GM23338 (cell line): ENCODE measurements at regions not wholly inside any gene's neighbourhood (a gene's known extent, or its start where the extent isn't known, plus 50 kb on each side); places are given as distances from the start of the nearest gene placed in this dataset.

Experiments
- ATAC-seq: fragments of 200-7000 bp; cut with Tn5 transposase; 3 replicates; pipeline ENCODE4 v1.9.1; 2020
- DNase-seq: peaks from one replicate; pipeline ENCODE4 v3.0.0-alpha.2; 2015; ENCODE audit warnings: low spot score
- H2AFZ ChIP-seq: fragments of 200-600 bp; sonication (generic); 2 replicates; pipeline ENCODE4 v1.8.0; 2016; ENCODE audit warnings: antibody characterized with exemption, mild to moderate bottlenecking, moderate library complexity
- H3F3A ChIP-seq: fragments of 200-600 bp; sonication (generic); replicated peaks from 2 replicates; pipeline ENCODE4 v1.8.0; 2017; ENCODE audit warnings: antibody characterized with exemption, mixed run types, low read depth
- H3K27ac ChIP-seq: fragments of 200-600 bp; sonication (generic); 2 replicates; pipeline ENCODE4 v1.6.1; 2016; ENCODE audit warnings: low read depth
- H3K27me3 ChIP-seq: fragments of 200-600 bp; sonication (generic); 2 replicates; pipeline ENCODE4 v1.8.0; 2016; ENCODE audit warnings: mild to moderate bottlenecking, mixed run types, moderate library complexity; ENCODE audit not compliant: insufficient read depth
- H3K36me3 ChIP-seq: fragments of 200-600 bp; sonication (generic); 2 replicates; pipeline ENCODE4 v1.8.0; 2016; ENCODE audit warnings: mild to moderate bottlenecking; ENCODE audit not compliant: insufficient read depth
- H3K4me1 ChIP-seq: fragments of 200-600 bp; sonication (generic); 2 replicates; pipeline ENCODE4 v1.8.0; 2016; ENCODE audit warnings: mild to moderate bottlenecking, moderate library complexity; ENCODE audit not compliant: insufficient read depth
- H3K4me2 ChIP-seq: fragments of 200-600 bp; sonication (generic); 2 replicates; pipeline ENCODE4 v1.7.1; 2017; ENCODE audit warnings: mixed run types
- H3K4me3 ChIP-seq: fragments of 200-600 bp; sonication (generic); 2 replicates; pipeline ENCODE4 v1.6.1; 2016; ENCODE audit warnings: mixed run types
- H3K79me2 ChIP-seq: fragments of 200-600 bp; sonication (generic); replicated peaks from 2 replicates; pipeline ENCODE4 v1.8.0; 2017; ENCODE audit warnings: mild to moderate bottlenecking; ENCODE audit not compliant: insufficient read depth
- H3K9me2 ChIP-seq: fragments of 200-600 bp; sonication (generic); 2 replicates; pipeline ENCODE4 v1.8.0; 2017; ENCODE audit not compliant: insufficient read depth
- H4K20me1 ChIP-seq: fragments of 200-600 bp; sonication (generic); replicated peaks from 2 replicates; pipeline ENCODE4 v1.8.0; 2017; ENCODE audit warnings: mild to moderate bottlenecking; ENCODE audit not compliant: insufficient read depth
- H3K27ac Mint-ChIP-seq: 2 replicates; pipeline ENCODE4 v1.8.0; 2020; ENCODE audit warnings: inconsistent platforms, mild to moderate bottlenecking, moderate library complexity, mixed read lengths
- H3K27me3 Mint-ChIP-seq: 3 replicates; pipeline ENCODE4 v1.8.0; 2022; ENCODE audit warnings: low read depth, mild to moderate bottlenecking, moderate library complexity, mixed read lengths, inconsistent platforms; ENCODE audit not compliant: insufficient read depth, poor library complexity
- H3K36me3 Mint-ChIP-seq: 3 replicates; pipeline ENCODE4 v1.8.0; 2021; ENCODE audit warnings: low read depth, mild to moderate bottlenecking, inconsistent platforms, moderate library complexity, mixed read lengths
- H3K4me1 Mint-ChIP-seq: 3 replicates; pipeline ENCODE4 v1.8.0; 2020; ENCODE audit warnings: mild to moderate bottlenecking, inconsistent platforms, mixed read lengths
- H3K4me3 Mint-ChIP-seq: 3 replicates; pipeline ENCODE4 v1.8.0; 2021; ENCODE audit warnings: moderate library complexity, mild to moderate bottlenecking, inconsistent platforms, mixed read lengths
- H3K9me3 Mint-ChIP-seq: 3 replicates; pipeline ENCODE4 v1.8.0; 2020; ENCODE audit warnings: moderate library complexity, mild to moderate bottlenecking, inconsistent platforms, mixed read lengths
- CREB1 ChIP-seq: fragments of 250-450 bp; sonication (Bioruptor Pico); IDR thresholded peaks from 2 replicates; pipeline ENCODE4 v1.5.0; 2020; ENCODE audit warnings: low read depth, mild to moderate bottlenecking, moderate library complexity
- EZH2 ChIP-seq: fragments of 200-600 bp; sonication (generic); IDR thresholded peaks from one replicate; pipeline ENCODE4 v1.8.0; 2017; ENCODE audit warnings: antibody characterized with exemption, mild to moderate bottlenecking, low read depth; ENCODE audit not compliant: unreplicated experiment
- EZH2phosphoT487 ChIP-seq: fragments of 200-600 bp; sonication (generic); IDR thresholded peaks from one replicate; pipeline ENCODE4 v1.8.1; 2018; ENCODE audit warnings: antibody characterized with exemption; ENCODE audit not compliant: unreplicated experiment
- JUNB ChIP-seq: IDR thresholded peaks from one replicate; pipeline ENCODE4 v1.6.1; 2016; ENCODE audit warnings: antibody characterized with exemption; ENCODE audit not compliant: unreplicated experiment
- NANOG ChIP-seq: IDR thresholded peaks from 2 replicates; pipeline ENCODE4 v1.6.1; 2016; ENCODE audit warnings: antibody characterized with exemption, borderline replicate concordance
- POLR2AphosphoS5 ChIP-seq: IDR thresholded peaks from 2 replicates; pipeline ENCODE4 v1.6.1; 2016; ENCODE audit warnings: antibody characterized with exemption, low read depth
- STAT1 ChIP-seq: IDR thresholded peaks from one replicate; pipeline ENCODE4 v1.6.1; 2016; ENCODE audit warnings: antibody characterized with exemption; ENCODE audit not compliant: unreplicated experiment
- ZNF114 ChIP-seq: fragments of 250-450 bp; sonication (Bioruptor Pico); IDR thresholded peaks from 2 replicates; pipeline ENCODE4 v1.5.0; 2020; ENCODE audit warnings: mild to moderate bottlenecking, moderate library complexity
- ZNF331 ChIP-seq: fragments of 250-450 bp; sonication (Bioruptor Pico); IDR thresholded peaks from 2 replicates; pipeline ENCODE4 v1.5.0; 2020; ENCODE audit warnings: low read depth, mild to moderate bottlenecking, moderate library complexity
- TF ChIP-seq, protein P1 (sequence below): fragments of 250-450 bp; sonication (Bioruptor Pico); IDR thresholded peaks from 2 replicates; pipeline ENCODE4 v1.5.0; 2020; ENCODE audit warnings: mild to moderate bottlenecking, moderate library complexity
- TF ChIP-seq, protein P2 (sequence below), 2 experiments: fragments of 200-600 bp in 1 of 2; sonication (generic) in 1 of 2; conservative IDR thresholded peaks; 2 replicates each; pipeline versions ENCODE4 v1.5.1 to v1.6.1; 2016 to 2017; ENCODE audit warnings: antibody characterized with exemption in 2 of 2, low read depth in 2 of 2, mild to moderate bottlenecking in 2 of 2, moderate library complexity in 1 of 2
- TF ChIP-seq, protein P3 (sequence below): IDR thresholded peaks from 2 replicates; pipeline ENCODE4 v1.6.1; 2016; ENCODE audit warnings: antibody characterized with exemption
- TF ChIP-seq, protein P4 (sequence below): IDR thresholded peaks from one replicate; pipeline ENCODE4 v1.6.1; 2018; ENCODE audit warnings: antibody characterized with exemption; ENCODE audit not compliant: unreplicated experiment

DNA sequence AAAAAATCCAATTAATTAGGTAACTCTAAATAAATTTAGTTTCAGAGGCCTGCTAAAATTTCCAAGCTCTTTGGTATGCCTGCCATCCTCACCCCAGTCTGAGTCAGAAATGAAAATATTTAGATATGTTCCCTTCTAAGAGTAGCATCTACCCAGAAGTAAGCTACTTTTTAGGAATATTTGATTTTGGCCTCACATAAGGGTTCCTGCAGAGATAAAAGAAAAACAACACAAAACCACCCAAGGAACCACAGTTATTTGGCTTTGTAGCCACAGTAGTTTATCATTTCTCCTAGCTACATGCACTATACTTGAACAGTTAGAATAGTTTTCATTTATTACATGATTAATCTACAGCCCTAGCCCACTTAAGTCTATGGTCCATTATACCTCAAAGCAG is 192.6 kb upstream of the FAM241A start:
- H4K20me1 ChIP-seq: no peaks in the 10 kb centered on the region
- no peak overlapping the region for H2AFZ ChIP-seq
- no peak overlapping the region for H3K4me3 ChIP-seq
- Mint-ChIP-seq H3K4me1 (no peaks in the 10 kb centered on the region), H3K9me3 (peaks cover 9% of the 10 kb centered on the region; the same call in 1 of the 3 replicates), H3K27ac (no peak overlapping the region), H3K36me3 (no peaks in the 10 kb centered on the region), H3K27me3 (no peaks in the 10 kb centered on the region), H3K4me3 (no peak overlapping the region)
- no peaks in the 10 kb centered on the region for H3K79me2 ChIP-seq
- peaks cover 8% of the 10 kb centered on the region; the same call in 1 of the 2 replicates for H3K9me2 ChIP-seq
- no peaks in the 10 kb centered on the region for H3K36me3 ChIP-seq
- ATAC-seq (no peak), DNase-seq (no peak)
- H3K4me2 ChIP-seq: no peak overlapping the region
- no peaks in the 10 kb centered on the region for H3F3A ChIP-seq
- H3K4me1 ChIP-seq: no peaks in the 10 kb centered on the region
- no peak overlapping the region for H3K27ac ChIP-seq
- H3K27me3 ChIP-seq: no peaks in the 10 kb centered on the region
- TF ChIP-seq, protein P1, sequence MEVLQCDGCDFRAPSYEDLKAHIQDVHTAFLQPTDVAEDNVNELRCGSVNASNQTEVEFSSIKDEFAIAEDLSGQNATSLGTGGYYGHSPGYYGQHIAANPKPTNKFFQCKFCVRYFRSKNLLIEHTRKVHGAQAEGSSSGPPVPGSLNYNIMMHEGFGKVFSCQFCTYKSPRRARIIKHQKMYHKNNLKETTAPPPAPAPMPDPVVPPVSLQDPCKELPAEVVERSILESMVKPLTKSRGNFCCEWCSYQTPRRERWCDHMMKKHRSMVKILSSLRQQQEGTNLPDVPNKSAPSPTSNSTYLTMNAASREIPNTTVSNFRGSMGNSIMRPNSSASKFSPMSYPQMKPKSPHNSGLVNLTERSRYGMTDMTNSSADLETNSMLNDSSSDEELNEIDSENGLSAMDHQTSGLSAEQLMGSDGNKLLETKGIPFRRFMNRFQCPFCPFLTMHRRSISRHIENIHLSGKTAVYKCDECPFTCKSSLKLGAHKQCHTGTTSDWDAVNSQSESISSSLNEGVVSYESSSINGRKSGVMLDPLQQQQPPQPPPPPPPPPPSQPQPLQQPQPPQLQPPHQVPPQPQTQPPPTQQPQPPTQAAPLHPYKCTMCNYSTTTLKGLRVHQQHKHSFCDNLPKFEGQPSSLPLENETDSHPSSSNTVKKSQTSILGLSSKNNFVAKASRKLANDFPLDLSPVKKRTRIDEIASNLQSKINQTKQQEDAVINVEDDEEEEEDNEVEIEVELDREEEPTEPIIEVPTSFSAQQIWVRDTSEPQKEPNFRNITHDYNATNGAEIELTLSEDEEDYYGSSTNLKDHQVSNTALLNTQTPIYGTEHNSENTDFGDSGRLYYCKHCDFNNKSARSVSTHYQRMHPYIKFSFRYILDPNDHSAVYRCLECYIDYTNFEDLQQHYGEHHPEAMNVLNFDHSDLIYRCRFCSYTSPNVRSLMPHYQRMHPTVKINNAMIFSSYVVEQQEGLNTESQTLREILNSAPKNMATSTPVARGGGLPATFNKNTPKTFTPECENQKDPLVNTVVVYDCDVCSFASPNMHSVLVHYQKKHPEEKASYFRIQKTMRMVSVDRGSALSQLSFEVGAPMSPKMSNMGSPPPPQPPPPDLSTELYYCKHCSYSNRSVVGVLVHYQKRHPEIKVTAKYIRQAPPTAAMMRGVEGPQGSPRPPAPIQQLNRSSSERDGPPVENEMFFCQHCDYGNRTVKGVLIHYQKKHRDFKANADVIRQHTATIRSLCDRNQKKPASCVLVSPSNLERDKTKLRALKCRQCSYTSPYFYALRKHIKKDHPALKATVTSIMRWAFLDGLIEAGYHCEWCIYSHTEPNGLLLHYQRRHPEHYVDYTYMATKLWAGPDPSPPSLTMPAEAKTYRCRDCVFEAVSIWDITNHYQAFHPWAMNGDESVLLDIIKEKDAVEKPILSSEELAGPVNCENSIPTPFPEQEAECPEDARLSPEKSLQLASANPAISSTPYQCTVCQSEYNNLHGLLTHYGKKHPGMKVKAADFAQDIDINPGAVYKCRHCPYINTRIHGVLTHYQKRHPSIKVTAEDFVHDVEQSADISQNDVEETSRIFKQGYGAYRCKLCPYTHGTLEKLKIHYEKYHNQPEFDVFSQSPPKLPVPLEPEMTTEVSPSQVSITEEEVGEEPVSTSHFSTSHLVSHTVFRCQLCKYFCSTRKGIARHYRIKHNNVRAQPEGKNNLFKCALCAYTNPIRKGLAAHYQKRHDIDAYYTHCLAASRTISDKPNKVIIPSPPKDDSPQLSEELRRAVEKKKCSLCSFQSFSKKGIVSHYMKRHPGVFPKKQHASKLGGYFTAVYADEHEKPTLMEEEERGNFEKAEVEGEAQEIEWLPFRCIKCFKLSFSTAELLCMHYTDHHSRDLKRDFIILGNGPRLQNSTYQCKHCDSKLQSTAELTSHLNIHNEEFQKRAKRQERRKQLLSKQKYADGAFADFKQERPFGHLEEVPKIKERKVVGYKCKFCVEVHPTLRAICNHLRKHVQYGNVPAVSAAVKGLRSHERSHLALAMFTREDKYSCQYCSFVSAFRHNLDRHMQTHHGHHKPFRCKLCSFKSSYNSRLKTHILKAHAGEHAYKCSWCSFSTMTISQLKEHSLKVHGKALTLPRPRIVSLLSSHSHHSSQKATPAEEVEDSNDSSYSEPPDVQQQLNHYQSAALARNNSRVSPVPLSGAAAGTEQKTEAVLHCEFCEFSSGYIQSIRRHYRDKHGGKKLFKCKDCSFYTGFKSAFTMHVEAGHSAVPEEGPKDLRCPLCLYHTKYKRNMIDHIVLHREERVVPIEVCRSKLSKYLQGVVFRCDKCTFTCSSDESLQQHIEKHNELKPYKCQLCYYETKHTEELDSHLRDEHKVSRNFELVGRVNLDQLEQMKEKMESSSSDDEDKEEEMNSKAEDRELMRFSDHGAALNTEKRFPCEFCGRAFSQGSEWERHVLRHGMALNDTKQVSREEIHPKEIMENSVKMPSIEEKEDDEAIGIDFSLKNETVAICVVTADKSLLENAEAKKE (CRISPR knock-in tag): no peak
- TF ChIP-seq, protein P2, sequence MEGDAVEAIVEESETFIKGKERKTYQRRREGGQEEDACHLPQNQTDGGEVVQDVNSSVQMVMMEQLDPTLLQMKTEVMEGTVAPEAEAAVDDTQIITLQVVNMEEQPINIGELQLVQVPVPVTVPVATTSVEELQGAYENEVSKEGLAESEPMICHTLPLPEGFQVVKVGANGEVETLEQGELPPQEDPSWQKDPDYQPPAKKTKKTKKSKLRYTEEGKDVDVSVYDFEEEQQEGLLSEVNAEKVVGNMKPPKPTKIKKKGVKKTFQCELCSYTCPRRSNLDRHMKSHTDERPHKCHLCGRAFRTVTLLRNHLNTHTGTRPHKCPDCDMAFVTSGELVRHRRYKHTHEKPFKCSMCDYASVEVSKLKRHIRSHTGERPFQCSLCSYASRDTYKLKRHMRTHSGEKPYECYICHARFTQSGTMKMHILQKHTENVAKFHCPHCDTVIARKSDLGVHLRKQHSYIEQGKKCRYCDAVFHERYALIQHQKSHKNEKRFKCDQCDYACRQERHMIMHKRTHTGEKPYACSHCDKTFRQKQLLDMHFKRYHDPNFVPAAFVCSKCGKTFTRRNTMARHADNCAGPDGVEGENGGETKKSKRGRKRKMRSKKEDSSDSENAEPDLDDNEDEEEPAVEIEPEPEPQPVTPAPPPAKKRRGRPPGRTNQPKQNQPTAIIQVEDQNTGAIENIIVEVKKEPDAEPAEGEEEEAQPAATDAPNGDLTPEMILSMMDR (conservative IDR thresholded peaks at IDR 0.05; ENCODE audit: low read depth in 2 of 2): no peak
- TF ChIP-seq NANOG (no peak), POLR2AphosphoS5 (no peak), ZNF114 (CRISPR knock-in tag) (no peak), EZH2phosphoT487 (no peak), JUNB (no peak), STAT1 (no peak), ZNF331 (CRISPR knock-in tag) (no peak), CREB1 (CRISPR knock-in tag) (no peak), EZH2 (no peak)
- TF ChIP-seq, protein P3, sequence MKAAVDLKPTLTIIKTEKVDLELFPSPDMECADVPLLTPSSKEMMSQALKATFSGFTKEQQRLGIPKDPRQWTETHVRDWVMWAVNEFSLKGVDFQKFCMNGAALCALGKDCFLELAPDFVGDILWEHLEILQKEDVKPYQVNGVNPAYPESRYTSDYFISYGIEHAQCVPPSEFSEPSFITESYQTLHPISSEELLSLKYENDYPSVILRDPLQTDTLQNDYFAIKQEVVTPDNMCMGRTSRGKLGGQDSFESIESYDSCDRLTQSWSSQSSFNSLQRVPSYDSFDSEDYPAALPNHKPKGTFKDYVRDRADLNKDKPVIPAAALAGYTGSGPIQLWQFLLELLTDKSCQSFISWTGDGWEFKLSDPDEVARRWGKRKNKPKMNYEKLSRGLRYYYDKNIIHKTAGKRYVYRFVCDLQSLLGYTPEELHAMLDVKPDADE: no peak
- TF ChIP-seq, protein P4, sequence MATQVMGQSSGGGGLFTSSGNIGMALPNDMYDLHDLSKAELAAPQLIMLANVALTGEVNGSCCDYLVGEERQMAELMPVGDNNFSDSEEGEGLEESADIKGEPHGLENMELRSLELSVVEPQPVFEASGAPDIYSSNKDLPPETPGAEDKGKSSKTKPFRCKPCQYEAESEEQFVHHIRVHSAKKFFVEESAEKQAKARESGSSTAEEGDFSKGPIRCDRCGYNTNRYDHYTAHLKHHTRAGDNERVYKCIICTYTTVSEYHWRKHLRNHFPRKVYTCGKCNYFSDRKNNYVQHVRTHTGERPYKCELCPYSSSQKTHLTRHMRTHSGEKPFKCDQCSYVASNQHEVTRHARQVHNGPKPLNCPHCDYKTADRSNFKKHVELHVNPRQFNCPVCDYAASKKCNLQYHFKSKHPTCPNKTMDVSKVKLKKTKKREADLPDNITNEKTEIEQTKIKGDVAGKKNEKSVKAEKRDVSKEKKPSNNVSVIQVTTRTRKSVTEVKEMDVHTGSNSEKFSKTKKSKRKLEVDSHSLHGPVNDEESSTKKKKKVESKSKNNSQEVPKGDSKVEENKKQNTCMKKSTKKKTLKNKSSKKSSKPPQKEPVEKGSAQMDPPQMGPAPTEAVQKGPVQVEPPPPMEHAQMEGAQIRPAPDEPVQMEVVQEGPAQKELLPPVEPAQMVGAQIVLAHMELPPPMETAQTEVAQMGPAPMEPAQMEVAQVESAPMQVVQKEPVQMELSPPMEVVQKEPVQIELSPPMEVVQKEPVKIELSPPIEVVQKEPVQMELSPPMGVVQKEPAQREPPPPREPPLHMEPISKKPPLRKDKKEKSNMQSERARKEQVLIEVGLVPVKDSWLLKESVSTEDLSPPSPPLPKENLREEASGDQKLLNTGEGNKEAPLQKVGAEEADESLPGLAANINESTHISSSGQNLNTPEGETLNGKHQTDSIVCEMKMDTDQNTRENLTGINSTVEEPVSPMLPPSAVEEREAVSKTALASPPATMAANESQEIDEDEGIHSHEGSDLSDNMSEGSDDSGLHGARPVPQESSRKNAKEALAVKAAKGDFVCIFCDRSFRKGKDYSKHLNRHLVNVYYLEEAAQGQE: no peak
